Testis (tissue), 2 donors: ENCODE measurements at regions not wholly inside any gene's neighbourhood (a gene's known extent, or its start where the extent isn't known, plus 50 kb on each side); places are given as distances from the start of the nearest gene placed in this dataset.

ENCODE experiments used
- CTCF ChIP-seq, 3 experiments: fragments of 450-650 bp in 2 of 3; fragments of 200-600 bp in 1 of 3; sonication (generic) in 1 of 3; IDR thresholded peaks; one replicate each; pipeline ENCODE4 v1.5.1; 2016 to 2019; ENCODE audit warnings: antibody characterized with exemption in 3 of 3, mild to moderate bottlenecking in 2 of 3, moderate library complexity in 1 of 3
- POLR2A ChIP-seq: fragments of 450-650 bp; IDR thresholded peaks from one replicate; pipeline ENCODE4 v1.6.1; 2017; ENCODE audit warnings: antibody characterized with exemption, mild to moderate bottlenecking, moderate library complexity

GRCh38 chr12:90181216-90181615 lies 472.6 kb upstream of the ATP2B1 start:
- TF ChIP-seq POLR2A (no peak), CTCF (IDR thresholded peaks at IDR 0.05) (no peak)
